Dendritic cell treated with granulocyte-macrophage colony-stimulating factor and Interleukin-4, amounts not matched to agents 40 ng/mL and 50 ng/mL, for 4 days (primary cell): ENCODE measurements at regions not wholly inside any gene's neighbourhood (a gene's known extent, or its start where the extent isn't known, plus 50 kb on each side); places are given as distances from the start of the nearest gene placed in this dataset.
"Not testable (repeated sequence)": the region's sequence is repeated elsewhere in the genome, so short reads cannot be mapped to it uniquely, and the experiment has no call there.

ENCODE experiments used
- H3K27ac Mint-ChIP-seq: one replicate; pipeline ENCODE4 v1.8.0; 2022; ENCODE audit warnings: mild to moderate bottlenecking, mixed read lengths
- H3K27me3 Mint-ChIP-seq: one replicate; pipeline ENCODE4 v1.8.0; 2022; ENCODE audit warnings: mild to moderate bottlenecking, mixed read lengths
- H3K36me3 Mint-ChIP-seq: one replicate; pipeline ENCODE4 v1.8.0; 2022; ENCODE audit warnings: low read depth, mixed read lengths
- H3K4me1 Mint-ChIP-seq: one replicate; pipeline ENCODE4 v1.8.0; 2022; ENCODE audit warnings: low read depth, mixed read lengths
- H3K4me3 Mint-ChIP-seq: one replicate; pipeline ENCODE4 v1.8.0; 2022; ENCODE audit warnings: mild to moderate bottlenecking, moderate library complexity, mixed read lengths
- H3K9me3 Mint-ChIP-seq: one replicate; pipeline ENCODE4 v1.8.0; 2022; ENCODE audit warnings: mixed read lengths
- intact Hi-C: fragments of 100-400 bp; cut with micrococcal nuclease; formaldehyde crosslinking; loops from one replicate; pipeline ENCODE4 v1.15.0; 2022

DNA sequence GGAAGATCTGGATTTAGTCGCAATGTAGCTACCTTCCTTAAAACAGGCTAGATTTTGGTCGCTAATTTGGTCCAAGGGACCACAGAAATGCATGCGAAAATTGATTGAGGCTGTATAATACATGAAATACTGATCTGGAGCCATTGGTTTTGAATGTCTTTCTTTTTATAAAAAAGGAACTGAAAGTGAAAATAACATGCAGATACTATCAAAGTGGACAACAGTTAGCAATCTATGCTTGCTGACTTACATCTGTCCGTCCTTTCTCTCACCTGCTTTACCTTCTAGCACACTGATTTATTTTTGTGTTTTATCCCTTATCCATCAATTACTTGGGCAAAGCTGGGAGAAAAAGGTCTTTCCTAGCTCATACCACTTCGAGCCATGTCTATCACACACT lies 1459.8 kb upstream of the ACVR2A start:
- H3K9me3 Mint-ChIP-seq, result no peaks in the 10 kb centered on the region
- no peaks in the 10 kb centered on the region for H3K36me3 Mint-ChIP-seq
- H3K4me3 Mint-ChIP-seq, result no peak overlapping the region
- no peak overlapping the region for H3K27ac Mint-ChIP-seq
- peaks cover 7% of the 10 kb centered on the region for H3K4me1 Mint-ChIP-seq
- intact Hi-C loops, result no loop called here
- no peaks in the 10 kb centered on the region for H3K27me3 Mint-ChIP-seq

- Mint-ChIP-seq H3K36me3 (no peaks in the 10 kb centered on the region), H3K27me3 (no peaks in the 10 kb centered on the region), H3K27ac (no peak overlapping the region), H3K4me3 (no peak overlapping the region), H3K4me1 (no peaks in the 10 kb centered on the region), H3K9me3 (no peaks in the 10 kb centered on the region)
- intact Hi-C loops, result no loop called here
Measured at GRCh38 chr2:146376511-146377064, 1468.2 kb upstream of the ACVR2A start.

DNA sequence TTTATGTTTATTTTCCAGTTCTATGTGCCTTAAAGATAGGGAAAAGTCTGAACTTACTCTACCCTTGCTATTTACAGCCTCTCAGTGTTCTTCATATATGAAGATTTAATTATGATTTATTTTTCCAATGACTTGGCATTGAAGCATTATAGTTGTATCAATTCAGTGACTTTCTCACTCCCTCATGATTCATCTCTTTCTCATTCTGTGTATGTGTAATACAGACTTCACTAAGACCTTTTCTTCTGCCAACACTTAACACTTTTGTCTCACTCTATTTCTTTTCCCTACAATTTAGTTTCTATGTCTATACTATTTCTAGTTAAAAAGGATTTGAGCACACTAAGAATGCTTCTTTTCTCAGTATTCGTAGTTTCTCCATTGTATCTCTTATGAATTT lies 1470.3 kb upstream of the ACVR2A start:
- no peaks in the 10 kb centered on the region for H3K36me3 Mint-ChIP-seq
- H3K4me1 Mint-ChIP-seq, result no peaks in the 10 kb centered on the region
- H3K4me3 Mint-ChIP-seq, result no peak overlapping the region
- no peaks in the 10 kb centered on the region for H3K9me3 Mint-ChIP-seq
- intact Hi-C loops, result no loop called here
- no peak overlapping the region for H3K27ac Mint-ChIP-seq
- no peaks in the 10 kb centered on the region for H3K27me3 Mint-ChIP-seq

GRCh38 chr2:146371364-146371763 lies 1473.5 kb upstream of the ACVR2A start:
- H3K27ac Mint-ChIP-seq, H3K9me3 Mint-ChIP-seq, H3K27me3 Mint-ChIP-seq, H3K4me3 Mint-ChIP-seq, H3K4me1 Mint-ChIP-seq, intact Hi-C loops, H3K36me3 Mint-ChIP-seq: not testable (repeated sequence)

DNA sequence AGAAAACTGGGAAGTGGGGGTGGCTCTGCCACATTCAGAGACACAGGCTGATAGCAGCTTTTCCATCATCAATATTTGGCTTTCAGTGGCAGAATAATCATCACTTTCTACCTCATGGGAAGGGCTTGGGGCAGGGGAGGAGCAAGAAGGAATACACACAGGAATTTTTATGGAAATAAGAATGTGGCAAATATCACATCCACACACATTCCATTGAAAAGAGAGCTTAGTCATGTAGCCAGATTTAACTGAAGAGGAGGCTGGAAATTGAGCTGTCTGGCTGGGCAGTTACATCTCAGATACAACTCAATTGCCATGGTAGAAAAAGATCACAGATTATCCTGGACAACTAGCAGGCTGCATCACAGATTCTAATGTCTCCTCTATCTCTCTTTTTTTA lies 1474.0 kb upstream of the ACVR2A start:
- H3K36me3 Mint-ChIP-seq, result no peaks in the 10 kb centered on the region
- no peak overlapping the region for H3K27ac Mint-ChIP-seq
- H3K27me3 Mint-ChIP-seq, result no peaks in the 10 kb centered on the region

GRCh38 chr2:146366276-146366675 lies 1478.6 kb upstream of the ACVR2A start:
- Mint-ChIP-seq H3K4me3 (no peak overlapping the region), H3K36me3 (no peaks in the 10 kb centered on the region), H3K4me1 (no peaks in the 10 kb centered on the region), H3K27me3 (no peaks in the 10 kb centered on the region), H3K9me3 (no peaks in the 10 kb centered on the region), H3K27ac (no peak overlapping the region)
- intact Hi-C loops, result no loop called here

More for the DNA sequence above, 1474.0 kb upstream of the ACVR2A start:
- no peaks in the 10 kb centered on the region for H3K9me3 Mint-ChIP-seq
- H3K4me3 Mint-ChIP-seq, result no peak overlapping the region
- intact Hi-C loops, result no loop called here
- H3K4me1 Mint-ChIP-seq, result no peaks in the 10 kb centered on the region

DNA sequence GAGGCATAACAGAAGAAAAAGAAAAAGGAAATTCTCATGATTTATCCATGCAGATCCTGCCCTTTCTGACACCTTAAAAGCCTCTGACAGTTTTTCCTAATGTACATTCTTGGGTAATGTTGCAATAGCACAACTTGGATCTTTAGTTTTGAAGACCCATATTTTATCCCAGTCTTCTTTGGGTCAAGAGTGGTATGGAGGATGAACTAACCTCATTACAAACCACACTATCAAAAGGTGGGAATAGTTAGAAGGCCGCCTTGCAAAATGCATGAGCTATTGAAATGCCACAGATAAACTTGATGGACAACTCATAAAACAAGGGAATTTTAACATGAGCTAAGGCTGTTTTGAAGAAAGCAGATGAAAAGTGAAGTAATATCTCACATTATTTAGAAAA lies 1479.8 kb upstream of the ACVR2A start:
- Mint-ChIP-seq H3K36me3 (no peaks in the 10 kb centered on the region), H3K4me1 (no peaks in the 10 kb centered on the region), H3K4me3 (no peak overlapping the region)

GRCh38 chr2:146363731-146364130 lies 1481.1 kb upstream of the ACVR2A start:
- Mint-ChIP-seq H3K4me1 (no peaks in the 10 kb centered on the region), H3K4me3 (no peak overlapping the region), H3K27ac (no peak overlapping the region)

More for the DNA sequence above, 1479.8 kb upstream of the ACVR2A start:
- Mint-ChIP-seq H3K9me3 (no peaks in the 10 kb centered on the region), H3K27me3 (no peaks in the 10 kb centered on the region), H3K27ac (no peak overlapping the region)
- intact Hi-C loops, result no loop called here

GRCh38 chr2:146351689-146352088 lies 1493.1 kb upstream of the ACVR2A start:
- no peak overlapping the region for H3K27ac Mint-ChIP-seq
- no peaks in the 10 kb centered on the region for H3K36me3 Mint-ChIP-seq
- no peaks in the 10 kb centered on the region for H3K4me1 Mint-ChIP-seq
- H3K9me3 Mint-ChIP-seq, result no peaks in the 10 kb centered on the region
- H3K27me3 Mint-ChIP-seq, result no peaks in the 10 kb centered on the region
- no peak overlapping the region for H3K4me3 Mint-ChIP-seq
- intact Hi-C loops, result no loop called here

More at GRCh38 chr2:146363731-146364130, 1481.1 kb upstream of the ACVR2A start:
- intact Hi-C loops, result no loop called here
- no peaks in the 10 kb centered on the region for H3K36me3 Mint-ChIP-seq
- no peaks in the 10 kb centered on the region for H3K27me3 Mint-ChIP-seq
- H3K9me3 Mint-ChIP-seq, result no peaks in the 10 kb centered on the region

DNA sequence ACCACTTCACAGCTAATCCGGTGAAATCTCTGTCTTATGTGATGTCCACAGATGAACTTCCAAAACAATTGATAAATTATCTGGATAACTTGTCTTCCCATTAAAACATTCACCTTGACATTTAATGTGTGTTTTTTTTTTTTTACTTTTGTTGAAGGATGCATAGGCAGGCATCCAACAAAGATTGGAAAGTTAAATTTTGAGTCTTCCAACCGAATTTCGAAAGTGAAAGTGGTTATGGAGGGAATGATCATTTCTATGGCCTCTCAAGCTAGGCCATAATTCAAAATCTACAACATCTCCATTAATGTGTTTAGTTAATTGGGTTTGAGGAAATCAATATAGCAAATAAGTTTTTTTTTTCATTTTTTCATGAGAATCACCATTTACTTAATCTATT lies 1495.5 kb upstream of the ACVR2A start:
- Mint-ChIP-seq H3K9me3 (no peaks in the 10 kb centered on the region), H3K27ac (no peak overlapping the region)
- intact Hi-C loops, result no loop called here

DNA sequence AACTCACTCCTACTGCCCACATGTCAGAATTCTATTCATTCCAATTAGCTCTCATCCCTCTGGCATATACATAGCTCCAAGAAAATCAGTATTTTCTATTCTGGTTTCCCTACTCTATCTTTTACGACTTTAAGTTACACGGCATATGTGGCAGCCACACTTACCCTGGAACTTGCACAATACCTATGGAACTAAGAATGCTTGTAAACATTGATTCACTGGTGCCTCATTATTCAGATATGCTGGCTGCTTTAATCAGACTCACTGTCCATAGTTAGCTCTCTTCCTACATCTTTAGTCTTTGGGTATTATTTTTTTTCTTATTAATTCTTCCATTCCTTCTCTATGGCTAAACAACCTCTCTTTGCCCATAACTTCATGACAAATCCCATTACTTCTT lies 1519.9 kb upstream of the ACVR2A start:
- Mint-ChIP-seq H3K36me3 (no peaks in the 10 kb centered on the region), H3K4me1 (peaks cover 4% of the 10 kb centered on the region), H3K27me3 (no peaks in the 10 kb centered on the region), H3K9me3 (no peaks in the 10 kb centered on the region), H3K4me3 (no peak overlapping the region), H3K27ac (no peak overlapping the region)
- intact Hi-C loops, result no loop called here

More for the DNA sequence above, 1495.5 kb upstream of the ACVR2A start:
- H3K36me3 Mint-ChIP-seq, result no peaks in the 10 kb centered on the region
- no peak overlapping the region for H3K4me3 Mint-ChIP-seq
- no peaks in the 10 kb centered on the region for H3K27me3 Mint-ChIP-seq
- H3K4me1 Mint-ChIP-seq, result no peaks in the 10 kb centered on the region

GRCh38 chr2:146323564-146323963 lies 1521.3 kb upstream of the ACVR2A start:
- Mint-ChIP-seq H3K4me3 (no peak overlapping the region), H3K9me3 (no peaks in the 10 kb centered on the region), H3K36me3 (no peaks in the 10 kb centered on the region), H3K27me3 (no peaks in the 10 kb centered on the region), H3K27ac (no peak overlapping the region), H3K4me1 (peaks cover 4% of the 10 kb centered on the region)
- intact Hi-C loops, result no loop called here

DNA sequence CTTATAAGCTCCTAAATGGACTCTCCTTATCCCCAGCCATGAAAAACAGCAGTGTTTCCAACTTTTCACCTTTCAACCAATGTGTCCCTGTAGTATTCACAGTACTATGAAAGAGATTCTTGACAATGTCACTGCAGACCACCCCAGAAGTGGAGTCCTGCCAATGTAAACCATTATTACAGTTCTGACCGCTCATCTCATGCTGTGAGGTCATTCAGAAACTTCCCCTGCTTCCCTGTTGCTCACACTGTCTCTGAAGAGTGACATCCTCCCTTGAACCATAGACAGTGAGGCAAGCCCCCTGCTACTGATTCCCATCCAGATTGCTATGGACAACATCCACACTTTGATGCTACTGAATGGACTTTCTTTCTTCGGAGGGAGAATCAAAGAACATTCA lies 1523.7 kb upstream of the ACVR2A start:
- peaks cover 4% of the 10 kb centered on the region for H3K4me1 Mint-ChIP-seq
- H3K4me3 Mint-ChIP-seq, result no peak overlapping the region
- H3K9me3 Mint-ChIP-seq, result no peaks in the 10 kb centered on the region
- H3K27me3 Mint-ChIP-seq, result no peaks in the 10 kb centered on the region
- H3K27ac Mint-ChIP-seq, result no peak overlapping the region
- intact Hi-C loops, result no loop called here
- H3K36me3 Mint-ChIP-seq, result no peaks in the 10 kb centered on the region

- Mint-ChIP-seq H3K27ac (no peak overlapping the region), H3K27me3 (no peaks in the 10 kb centered on the region), H3K4me3 (no peak overlapping the region), H3K9me3 (no peaks in the 10 kb centered on the region), H3K4me1 (peaks cover 4% of the 10 kb centered on the region), H3K36me3 (no peaks in the 10 kb centered on the region)
- intact Hi-C loops, result no loop called here
Measured at GRCh38 chr2:146317959-146318358, 1526.9 kb upstream of the ACVR2A start.

- no peaks in the 10 kb centered on the region for H3K36me3 Mint-ChIP-seq
- intact Hi-C loops, result no loop called here
- no peak overlapping the region for H3K4me3 Mint-ChIP-seq
- no peaks in the 10 kb centered on the region for H3K4me1 Mint-ChIP-seq
- no peak overlapping the region for H3K27ac Mint-ChIP-seq
- H3K9me3 Mint-ChIP-seq, result no peaks in the 10 kb centered on the region
- H3K27me3 Mint-ChIP-seq, result no peaks in the 10 kb centered on the region
Measured at GRCh38 chr2:146312899-146313298, 1531.9 kb upstream of the ACVR2A start.
